Neuron (in vitro differentiated cells): ENCODE measurements at regions not wholly inside any gene's neighbourhood (a gene's known extent, or its start where the extent isn't known, plus 50 kb on each side); places are given as distances from the start of the nearest gene placed in this dataset.

Experiments
- H2AFZ ChIP-seq: one replicate; pipeline ENCODE4 v1.6.1; 2013; ENCODE audit warnings: low read depth, mild to moderate bottlenecking, inconsistent platforms, low read length, moderate library complexity
- H3K27me3 ChIP-seq: one replicate; pipeline ENCODE4 v1.6.1; 2013; ENCODE audit warnings: low read length; ENCODE audit not compliant: insufficient read depth
- H3K36me3 ChIP-seq: one replicate; pipeline ENCODE4 v1.6.1; 2013; ENCODE audit warnings: low read length; ENCODE audit not compliant: insufficient read depth
- H3K4me1 ChIP-seq: one replicate; pipeline ENCODE4 v1.6.1; 2013; ENCODE audit warnings: low read length; ENCODE audit not compliant: insufficient read depth
- H3K4me3 ChIP-seq: 2 replicates; pipeline ENCODE4 v1.5.1; 2013; ENCODE audit warnings: mild to moderate bottlenecking, low read length, moderate library complexity
- H3K9me3 ChIP-seq: one replicate; pipeline ENCODE4 v1.6.1; 2013; ENCODE audit warnings: low read length

- Histone ChIP-seq H3K4me3 (no peak overlapping the region), H3K9me3 (peaks cover 7% of the 10 kb centered on the region), H3K27me3 (no peaks in the 10 kb centered on the region), H2AFZ (no peak overlapping the region), H3K4me1 (peaks cover 27% of the 10 kb centered on the region), H3K36me3 (no peaks in the 10 kb centered on the region)
These were observed 412.8 kb downstream of the CMPK2 start for GRCh38 chr2:6452702-6453481.

GRCh38 chr2:6454286-6454990 is 411.3 kb downstream of the CMPK2 start:
- H3K4me3 ChIP-seq, result no peak overlapping the region
- H3K27me3 ChIP-seq, result no peaks in the 10 kb centered on the region
- H3K4me1 ChIP-seq, result peaks cover 17% of the 10 kb centered on the region
- H2AFZ ChIP-seq, result no peak overlapping the region
- peaks cover 14% of the 10 kb centered on the region for H3K9me3 ChIP-seq
- H3K36me3 ChIP-seq, result no peaks in the 10 kb centered on the region

GRCh38 chr2:6459138-6459537 is 406.6 kb downstream of the CMPK2 start:
- peaks cover 14% of the 10 kb centered on the region for H3K9me3 ChIP-seq
- no peak overlapping the region for H2AFZ ChIP-seq
- no peak overlapping the region for H3K4me3 ChIP-seq
- no peaks in the 10 kb centered on the region for H3K4me1 ChIP-seq
- no peaks in the 10 kb centered on the region for H3K27me3 ChIP-seq
- no peaks in the 10 kb centered on the region for H3K36me3 ChIP-seq

GRCh38 chr2:6470518-6470917 is 395.2 kb downstream of the CMPK2 start:
- Histone ChIP-seq H3K27me3 (no peaks in the 10 kb centered on the region), H3K4me1 (peaks cover 13% of the 10 kb centered on the region), H3K36me3 (no peaks in the 10 kb centered on the region), H3K4me3 (no peak overlapping the region), H3K9me3 (peaks cover 2% of the 10 kb centered on the region), H2AFZ (no peak overlapping the region)

- H3K4me3 ChIP-seq, result no peak overlapping the region
- H3K4me1 ChIP-seq, result peaks cover 13% of the 10 kb centered on the region
- no peaks in the 10 kb centered on the region for H3K27me3 ChIP-seq
- H3K36me3 ChIP-seq, result no peaks in the 10 kb centered on the region
- H2AFZ ChIP-seq, result peak overlapping the region; percentile 51
- peaks cover 2% of the 10 kb centered on the region for H3K9me3 ChIP-seq
These were observed 394.3 kb downstream of the CMPK2 start for GRCh38 chr2:6471419-6471818.

GRCh38 chr2:6474161-6475140 is 391.3 kb downstream of the CMPK2 start:
- H3K4me3 ChIP-seq, result no peak overlapping the region
- peaks cover 2% of the 10 kb centered on the region for H3K9me3 ChIP-seq
- H3K27me3 ChIP-seq, result no peaks in the 10 kb centered on the region
- H3K4me1 ChIP-seq, result peaks cover 13% of the 10 kb centered on the region
- no peak overlapping the region for H2AFZ ChIP-seq
- H3K36me3 ChIP-seq, result no peaks in the 10 kb centered on the region

- Histone ChIP-seq H3K9me3 (peaks cover 4% of the 10 kb centered on the region), H3K36me3 (no peaks in the 10 kb centered on the region), H2AFZ (no peak overlapping the region), H3K27me3 (no peaks in the 10 kb centered on the region), H3K4me1 (peaks cover 10% of the 10 kb centered on the region), H3K4me3 (no peak overlapping the region)
These were observed 390.4 kb downstream of the CMPK2 start for GRCh38 chr2:6475155-6475940.

GRCh38 chr2:6480514-6480913 is 385.2 kb downstream of the CMPK2 start:
- no peak overlapping the region for H3K4me3 ChIP-seq
- no peaks in the 10 kb centered on the region for H3K27me3 ChIP-seq
- peaks cover 13% of the 10 kb centered on the region for H3K9me3 ChIP-seq
- H2AFZ ChIP-seq, result no peak overlapping the region
- no peaks in the 10 kb centered on the region for H3K4me1 ChIP-seq
- H3K36me3 ChIP-seq, result no peaks in the 10 kb centered on the region

GRCh38 chr2:6482256-6482655 is 383.5 kb downstream of the CMPK2 start:
- Histone ChIP-seq H3K27me3 (no peaks in the 10 kb centered on the region), H3K36me3 (no peaks in the 10 kb centered on the region), H3K4me1 (no peaks in the 10 kb centered on the region), H3K9me3 (peaks cover 13% of the 10 kb centered on the region), H2AFZ (no peak overlapping the region), H3K4me3 (no peak overlapping the region)

GRCh38 chr2:6487765-6488164 is 377.9 kb downstream of the CMPK2 start:
- Histone ChIP-seq H3K4me1 (peaks cover 5% of the 10 kb centered on the region), H3K27me3 (no peaks in the 10 kb centered on the region), H3K36me3 (no peaks in the 10 kb centered on the region), H3K4me3 (no peak overlapping the region), H3K9me3 (peaks cover 2% of the 10 kb centered on the region), H2AFZ (no peak overlapping the region)

GRCh38 chr2:6492573-6492972 is 373.1 kb downstream of the CMPK2 start:
- peaks cover 5% of the 10 kb centered on the region for H3K4me1 ChIP-seq
- no peak overlapping the region for H2AFZ ChIP-seq
- no peaks in the 10 kb centered on the region for H3K27me3 ChIP-seq
- no peaks in the 10 kb centered on the region for H3K36me3 ChIP-seq
- H3K4me3 ChIP-seq, result no peak overlapping the region
- H3K9me3 ChIP-seq, result peaks cover 3% of the 10 kb centered on the region

- Histone ChIP-seq H2AFZ (no peak overlapping the region), H3K27me3 (no peaks in the 10 kb centered on the region), H3K4me3 (no peak overlapping the region)
These were observed 372.4 kb downstream of the CMPK2 start for GRCh38 chr2:6493266-6493665.

More at GRCh38 chr2:6493266-6493665, 372.4 kb downstream of the CMPK2 start:
- Histone ChIP-seq H3K4me1 (peaks cover 5% of the 10 kb centered on the region), H3K9me3 (peaks cover 3% of the 10 kb centered on the region), H3K36me3 (no peaks in the 10 kb centered on the region)
